ENCODE measurements at regions not wholly inside any gene's neighbourhood (a gene's known extent, or its start where the extent isn't known, plus 50 kb on each side); places are given as distances from the start of the nearest gene placed in this dataset.

- DNase-seq (ENCODE audit: low read depth) = no peak
- H3K9ac ChIP-seq (ENCODE audit: low read length) = no peak overlapping the region
- peaks cover 17% of the 10 kb centered on the region for H3K9me3 ChIP-seq (ENCODE audit: control insufficient read depth, low read length)
- no peaks in the 10 kb centered on the region for H3K36me3 ChIP-seq (ENCODE audit: control insufficient read depth, insufficient read depth, low read length, severe bottlenecking)
- H3K4me3 ChIP-seq (ENCODE audit: low read length) = no peak overlapping the region
- no peaks in the 10 kb centered on the region for H3K27me3 ChIP-seq (replicated peaks; ENCODE audit: control insufficient read depth, insufficient read depth, low read length)
- peaks cover 20% of the 10 kb centered on the region for H3K4me1 ChIP-seq (ENCODE audit: control insufficient read depth, insufficient read depth, low read length)
Measured at GRCh38 chr5:2030131-2030530, 147.4 kb upstream of the IRX4 start.

- H3K9ac ChIP-seq (ENCODE audit: low read length) = no peak overlapping the region
- H3K9me3 ChIP-seq (ENCODE audit: control insufficient read depth, low read length) = peaks cover 17% of the 10 kb centered on the region
- H3K4me1 ChIP-seq (ENCODE audit: control insufficient read depth, insufficient read depth, low read length) = peaks cover 24% of the 10 kb centered on the region
- no peaks in the 10 kb centered on the region for H3K36me3 ChIP-seq (ENCODE audit: control insufficient read depth, insufficient read depth, low read length, severe bottlenecking)
- no peak for DNase-seq (ENCODE audit: low read depth)
- H3K4me3 ChIP-seq (ENCODE audit: low read length) = peak overlapping the region; percentile 51
- H3K27me3 ChIP-seq (replicated peaks; ENCODE audit: control insufficient read depth, insufficient read depth, low read length) = no peaks in the 10 kb centered on the region
Measured at GRCh38 chr5:2029206-2029605, 146.5 kb upstream of the IRX4 start.

GRCh38 chr5:2027790-2028189 is 145.1 kb upstream of the IRX4 start:
- Histone ChIP-seq H3K9ac (ENCODE audit: low read length) (no peak overlapping the region), H3K36me3 (ENCODE audit: control insufficient read depth, insufficient read depth, low read length, severe bottlenecking) (no peaks in the 10 kb centered on the region), H3K4me3 (ENCODE audit: low read length) (no peak overlapping the region), H3K9me3 (ENCODE audit: control insufficient read depth, low read length) (peaks cover 6% of the 10 kb centered on the region), H3K27me3 (replicated peaks; ENCODE audit: control insufficient read depth, insufficient read depth, low read length) (no peaks in the 10 kb centered on the region), H3K4me1 (ENCODE audit: control insufficient read depth, insufficient read depth, low read length) (peaks cover 24% of the 10 kb centered on the region)
- no peak for DNase-seq (ENCODE audit: low read depth)

GRCh38 chr5:2024986-2025721 is 142.4 kb upstream of the IRX4 start:
- peak overlapping the region; percentile 7 for H3K9ac ChIP-seq (ENCODE audit: low read length)
- DNase-seq (ENCODE audit: low read depth) = no peak

GRCh38 chr5:2023196-2023595 is 140.5 kb upstream of the IRX4 start:
- Histone ChIP-seq H3K9ac (ENCODE audit: low read length) (no peak overlapping the region), H3K27me3 (replicated peaks; ENCODE audit: control insufficient read depth, insufficient read depth, low read length) (peaks cover 5% of the 10 kb centered on the region), H3K4me1 (ENCODE audit: control insufficient read depth, insufficient read depth, low read length) (peaks cover 7% of the 10 kb centered on the region), H3K9me3 (ENCODE audit: control insufficient read depth, low read length) (peaks cover 3% of the 10 kb centered on the region), H3K36me3 (ENCODE audit: control insufficient read depth, insufficient read depth, low read length, severe bottlenecking) (no peaks in the 10 kb centered on the region), H3K4me3 (ENCODE audit: low read length) (no peak overlapping the region)
- no peak for DNase-seq (ENCODE audit: low read depth)

More at GRCh38 chr5:2024986-2025721, 142.4 kb upstream of the IRX4 start:
- Histone ChIP-seq H3K9me3 (ENCODE audit: control insufficient read depth, low read length) (peaks cover 3% of the 10 kb centered on the region), H3K36me3 (ENCODE audit: control insufficient read depth, insufficient read depth, low read length, severe bottlenecking) (no peaks in the 10 kb centered on the region), H3K4me3 (ENCODE audit: low read length) (peak overlapping the region; percentile 58), H3K4me1 (ENCODE audit: control insufficient read depth, insufficient read depth, low read length) (peaks cover 16% of the 10 kb centered on the region), H3K27me3 (replicated peaks; ENCODE audit: control insufficient read depth, insufficient read depth, low read length) (peaks cover 5% of the 10 kb centered on the region)

- no peak overlapping the region for H3K4me3 ChIP-seq (ENCODE audit: low read length)
- H3K36me3 ChIP-seq (ENCODE audit: control insufficient read depth, insufficient read depth, low read length, severe bottlenecking) = no peaks in the 10 kb centered on the region
- H3K9me3 ChIP-seq (ENCODE audit: control insufficient read depth, low read length) = peaks cover 3% of the 10 kb centered on the region
- H3K27me3 ChIP-seq (replicated peaks; ENCODE audit: control insufficient read depth, insufficient read depth, low read length) = peaks cover 5% of the 10 kb centered on the region
- H3K4me1 ChIP-seq (ENCODE audit: control insufficient read depth, insufficient read depth, low read length) = peaks cover 4% of the 10 kb centered on the region
- no peak overlapping the region for H3K9ac ChIP-seq (ENCODE audit: low read length)
- no peak for DNase-seq (ENCODE audit: low read depth)
Measured at GRCh38 chr5:2022436-2022835, 139.7 kb upstream of the IRX4 start.

GRCh38 chr5:2021484-2022176 is 138.9 kb upstream of the IRX4 start:
- H3K4me1 ChIP-seq (ENCODE audit: control insufficient read depth, insufficient read depth, low read length) = peaks cover 4% of the 10 kb centered on the region
- H3K9ac ChIP-seq (ENCODE audit: low read length) = no peak overlapping the region
- no peaks in the 10 kb centered on the region for H3K36me3 ChIP-seq (ENCODE audit: control insufficient read depth, insufficient read depth, low read length, severe bottlenecking)
- no peak for DNase-seq (ENCODE audit: low read depth)
- peaks cover 5% of the 10 kb centered on the region for H3K27me3 ChIP-seq (replicated peaks; ENCODE audit: control insufficient read depth, insufficient read depth, low read length)
- H3K4me3 ChIP-seq (ENCODE audit: low read length) = no peak overlapping the region
- no peaks in the 10 kb centered on the region for H3K9me3 ChIP-seq (ENCODE audit: control insufficient read depth, low read length)

GRCh38 chr5:2020730-2021129 is 138.0 kb upstream of the IRX4 start:
- no peak for DNase-seq (ENCODE audit: low read depth)
- no peak overlapping the region for H3K9ac ChIP-seq (ENCODE audit: low read length)
- no peak overlapping the region for H3K4me3 ChIP-seq (ENCODE audit: low read length)
- H3K4me1 ChIP-seq (ENCODE audit: control insufficient read depth, insufficient read depth, low read length) = peaks cover 4% of the 10 kb centered on the region
- H3K36me3 ChIP-seq (ENCODE audit: control insufficient read depth, insufficient read depth, low read length, severe bottlenecking) = no peaks in the 10 kb centered on the region
- peaks cover 8% of the 10 kb centered on the region for H3K27me3 ChIP-seq (replicated peaks; ENCODE audit: control insufficient read depth, insufficient read depth, low read length)
- H3K9me3 ChIP-seq (ENCODE audit: control insufficient read depth, low read length) = no peaks in the 10 kb centered on the region

- no peaks in the 10 kb centered on the region for H3K4me1 ChIP-seq (ENCODE audit: control insufficient read depth, insufficient read depth, low read length)
- no peak overlapping the region for H3K9ac ChIP-seq (ENCODE audit: low read length)
- no peaks in the 10 kb centered on the region for H3K9me3 ChIP-seq (ENCODE audit: control insufficient read depth, low read length)
- H3K36me3 ChIP-seq (ENCODE audit: control insufficient read depth, insufficient read depth, low read length, severe bottlenecking) = no peaks in the 10 kb centered on the region
- peaks cover 9% of the 10 kb centered on the region for H3K27me3 ChIP-seq (replicated peaks; ENCODE audit: control insufficient read depth, insufficient read depth, low read length)
- no peak for DNase-seq (ENCODE audit: low read depth)
- H3K4me3 ChIP-seq (ENCODE audit: low read length) = no peak overlapping the region
Measured at GRCh38 chr5:2019716-2020115, 137.0 kb upstream of the IRX4 start.

GRCh38 chr5:2018390-2018724 is 135.6 kb upstream of the IRX4 start:
- peaks cover 4% of the 10 kb centered on the region for H3K4me1 ChIP-seq (ENCODE audit: control insufficient read depth, insufficient read depth, low read length)
- peaks cover 9% of the 10 kb centered on the region for H3K27me3 ChIP-seq (replicated peaks; ENCODE audit: control insufficient read depth, insufficient read depth, low read length)
- no peaks in the 10 kb centered on the region for H3K36me3 ChIP-seq (ENCODE audit: control insufficient read depth, insufficient read depth, low read length, severe bottlenecking)
- no peak overlapping the region for H3K4me3 ChIP-seq (ENCODE audit: low read length)
- DNase-seq (ENCODE audit: low read depth) = no peak
- no peaks in the 10 kb centered on the region for H3K9me3 ChIP-seq (ENCODE audit: control insufficient read depth, low read length)
- H3K9ac ChIP-seq (ENCODE audit: low read length) = no peak overlapping the region

- Histone ChIP-seq H3K27me3 (replicated peaks; ENCODE audit: control insufficient read depth, insufficient read depth, low read length) (peaks cover 9% of the 10 kb centered on the region), H3K9me3 (ENCODE audit: control insufficient read depth, low read length) (no peaks in the 10 kb centered on the region), H3K4me3 (ENCODE audit: low read length) (no peak overlapping the region), H3K36me3 (ENCODE audit: control insufficient read depth, insufficient read depth, low read length, severe bottlenecking) (no peaks in the 10 kb centered on the region), H3K9ac (ENCODE audit: low read length) (no peak overlapping the region), H3K4me1 (ENCODE audit: control insufficient read depth, insufficient read depth, low read length) (peaks cover 4% of the 10 kb centered on the region)
- no peak for DNase-seq (ENCODE audit: low read depth)
Measured at GRCh38 chr5:2017540-2018389, 135.0 kb upstream of the IRX4 start.

Measured in adipocyte (in vitro differentiated cells).